CD1c-positive myeloid dendritic cell (primary cell): ENCODE measurements at regions not wholly inside any gene's neighbourhood (a gene's known extent, or its start where the extent isn't known, plus 50 kb on each side); places are given as distances from the start of the nearest gene placed in this dataset.
A peak's percentile ranks its signal among the peaks of the same experiment; 100 is the strongest.
"Not testable (repeated sequence)": the region's sequence is repeated elsewhere in the genome, so short reads cannot be mapped to it uniquely, and the experiment has no call there.

Source experiments
- DNase-seq: peaks from one replicate; pipeline ENCODE4 v3.0.0-alpha.2; 2016; ENCODE audit errors: extremely low spot score

DNA sequence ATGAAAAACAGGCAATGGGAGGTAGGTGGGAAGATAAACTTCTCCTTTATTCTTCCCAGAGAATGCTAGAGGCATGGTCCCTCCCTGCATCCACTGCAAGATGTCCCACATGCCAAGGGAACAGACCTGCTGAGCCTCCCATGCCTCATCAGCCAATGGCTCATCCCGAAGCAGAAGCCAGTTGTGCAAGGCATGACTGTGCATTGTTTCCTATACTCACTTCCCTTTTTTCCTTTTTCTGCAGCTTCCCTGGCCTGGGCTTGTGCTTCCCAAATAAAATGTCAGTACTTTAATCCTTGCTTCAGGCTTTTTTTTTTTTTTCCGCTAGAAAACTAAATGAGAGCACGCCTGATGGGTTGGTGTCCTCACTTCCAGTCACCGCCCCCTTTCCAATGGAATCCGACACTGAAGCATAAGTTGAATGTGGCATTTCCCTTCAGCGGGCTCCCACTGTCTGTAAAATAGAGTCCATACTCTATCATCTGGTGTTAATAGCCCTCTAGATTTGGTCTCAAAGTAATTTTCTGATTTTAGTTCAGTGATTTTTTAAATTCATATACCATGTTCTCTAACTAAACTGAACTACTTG, 239.0 kb upstream of the JADE1 start:
- peak; percentile 90 for DNase-seq

DNA sequence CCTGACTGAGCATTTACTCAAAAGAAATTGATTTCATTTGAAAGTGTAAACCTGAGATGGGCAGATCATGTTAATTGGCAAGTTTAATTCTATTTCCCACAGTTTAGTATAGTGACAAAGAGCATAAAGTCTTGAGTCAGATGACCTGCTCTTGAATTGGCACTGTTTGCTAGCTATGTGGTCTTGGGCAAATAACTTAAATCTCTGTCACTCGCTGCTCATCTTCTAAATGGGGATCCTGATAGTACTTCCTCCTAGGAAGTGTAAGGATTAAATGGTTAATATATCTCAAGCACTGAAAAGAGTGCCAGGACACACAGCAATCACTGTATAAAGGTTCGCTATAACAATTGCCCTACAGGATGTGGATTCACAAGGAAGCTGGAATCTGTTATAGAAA, 242.8 kb upstream of the JADE1 start:
- no peak for DNase-seq

DNA sequence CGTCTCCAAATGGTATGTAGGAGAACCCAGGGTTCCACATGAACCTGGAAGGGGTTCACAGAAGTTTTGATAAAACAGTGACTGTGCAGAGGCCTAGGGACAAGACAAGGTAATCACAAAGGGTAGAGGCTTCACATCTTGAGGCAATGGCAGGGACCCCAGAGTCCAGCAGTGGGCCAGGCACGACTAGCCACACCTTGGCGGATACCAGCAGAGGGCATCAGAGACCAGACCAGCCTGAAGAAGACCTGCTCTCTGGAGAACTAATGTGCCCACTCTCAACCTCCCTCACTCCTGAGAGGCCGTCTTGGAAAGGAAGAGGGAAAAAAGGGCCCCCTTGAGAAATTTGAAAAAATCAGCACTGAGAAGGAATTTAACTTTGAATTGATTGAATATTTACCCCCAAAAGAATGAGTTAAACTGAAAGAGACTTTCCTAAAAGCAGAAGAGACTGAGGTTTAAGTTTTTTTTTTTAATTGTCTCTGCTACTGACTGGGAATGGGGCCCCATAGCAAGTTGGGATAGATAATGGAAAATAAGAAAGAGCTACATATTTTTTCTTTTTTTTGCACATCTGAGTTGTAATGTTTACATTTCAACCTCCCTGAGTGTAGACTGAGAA, 243.8 kb upstream of the JADE1 start:
- DNase-seq: no peak

DNA sequence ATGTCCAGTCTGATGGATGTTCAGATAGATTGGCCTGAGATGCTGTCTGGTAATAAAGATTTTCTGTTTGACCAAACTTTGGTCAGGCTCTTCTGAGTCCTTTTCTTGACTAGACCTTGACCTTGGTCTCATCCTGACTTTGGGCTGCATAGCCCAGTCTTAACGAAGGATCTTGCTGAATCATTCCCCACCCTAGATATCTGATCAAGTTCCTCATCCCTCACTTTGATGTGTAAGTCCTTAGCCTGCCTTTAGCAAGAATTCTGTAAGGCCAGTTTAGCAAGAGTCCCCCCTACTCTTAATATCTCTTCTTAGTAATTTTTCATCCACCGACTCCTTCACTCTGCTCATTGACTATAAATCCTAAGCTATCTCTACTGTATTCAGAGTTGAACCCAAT, 244.4 kb upstream of the JADE1 start:
- DNase-seq: no peak

DNA sequence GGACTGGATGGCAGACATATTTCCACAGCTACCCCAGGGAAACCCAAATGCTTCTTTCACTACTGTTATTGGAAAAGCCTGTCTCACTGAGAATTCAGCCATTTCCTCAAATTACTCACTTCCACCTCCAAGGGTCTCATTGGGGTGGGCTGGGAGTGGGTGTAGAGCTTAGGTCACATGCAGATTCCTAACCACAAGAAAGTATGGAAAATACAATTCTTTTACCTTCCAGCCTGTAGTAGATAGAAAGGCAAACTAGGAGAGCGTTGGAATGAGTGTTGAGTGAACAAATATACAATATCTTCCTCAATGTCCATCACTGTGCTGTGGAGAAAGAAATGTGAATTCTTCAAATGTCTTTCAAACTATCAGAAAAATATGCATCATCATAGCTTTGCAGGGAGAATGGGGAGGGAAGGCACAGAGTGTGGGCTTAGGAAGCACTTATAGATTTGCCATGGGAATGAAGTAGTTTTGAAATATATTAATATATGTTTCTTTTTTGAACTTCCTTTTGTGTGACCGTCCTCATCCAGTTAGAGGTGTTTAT, 245.3 kb upstream of the JADE1 start:
- DNase-seq: peak; percentile 46

DNA sequence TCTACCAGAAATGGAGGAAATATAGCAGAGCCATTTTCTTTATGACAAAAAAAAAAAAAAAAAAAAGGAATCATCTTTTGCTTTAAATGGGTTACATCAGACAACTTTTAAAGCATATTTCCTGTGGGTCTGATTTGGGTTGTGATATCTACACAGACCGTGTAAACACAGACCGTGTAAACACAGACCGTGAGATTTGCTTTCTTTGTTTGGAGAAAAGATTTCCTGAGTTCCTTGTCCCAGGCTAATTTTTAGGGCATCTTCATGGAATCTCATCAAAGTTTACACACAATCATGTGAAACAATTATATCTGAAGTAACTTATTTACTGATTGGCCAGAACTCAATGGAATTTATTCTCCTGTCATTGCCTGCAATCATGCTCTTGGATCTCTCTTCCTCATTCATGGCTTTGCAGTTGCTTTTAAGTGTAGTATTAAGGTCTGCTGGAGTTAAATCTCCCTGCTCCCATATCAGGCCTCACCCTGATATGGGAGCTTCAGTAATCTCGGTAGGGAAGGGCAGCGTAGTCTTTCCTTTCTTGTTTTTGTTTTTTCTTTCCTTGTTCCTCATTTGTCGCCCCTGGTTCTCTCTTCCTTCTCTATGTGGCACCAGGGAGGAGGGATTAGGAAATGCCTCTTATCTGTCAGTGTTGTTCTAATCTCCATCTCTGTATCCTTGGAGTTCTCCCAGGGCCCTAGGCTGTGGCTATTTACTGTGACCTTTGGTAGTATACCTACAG, 248.6 kb upstream of the JADE1 start:
- DNase-seq: peak; percentile 40

DNA sequence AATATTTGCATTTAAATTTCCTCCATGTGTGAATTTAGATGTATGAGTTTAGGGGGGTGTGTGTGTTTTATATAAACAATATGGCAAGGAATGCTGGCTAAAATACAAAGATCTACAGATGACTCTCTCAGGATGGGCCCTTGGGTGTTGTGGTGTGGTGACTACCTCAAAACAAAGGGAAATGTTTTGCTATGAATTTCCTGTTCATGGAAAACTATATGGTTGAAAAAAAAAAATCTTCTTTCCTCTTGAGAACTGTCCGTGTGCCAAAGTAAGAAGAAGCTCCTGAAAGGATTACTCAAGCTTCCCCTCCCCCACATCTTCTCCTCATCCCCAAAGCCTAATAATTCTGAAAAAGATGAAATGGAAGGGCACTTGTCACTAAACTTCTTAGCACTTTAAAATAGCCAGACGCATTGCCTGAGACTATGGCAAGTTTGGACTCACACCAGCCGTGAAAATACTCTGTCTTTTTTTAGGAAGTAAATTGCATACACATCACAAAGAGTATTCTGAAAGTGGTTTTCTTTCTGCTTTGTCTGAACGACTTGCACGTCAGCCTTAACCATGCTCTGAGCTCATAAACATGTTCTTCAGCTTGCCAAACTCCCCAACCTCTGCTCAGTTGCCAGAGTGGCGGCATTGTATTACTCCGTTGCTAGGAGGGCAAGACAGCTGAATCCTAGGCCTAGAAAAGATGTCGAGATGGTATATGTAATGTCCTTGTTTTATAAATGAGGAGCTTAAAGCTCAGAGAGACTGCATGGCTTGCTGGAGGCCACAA, 250.4 kb upstream of the JADE1 start:
- peak; percentile 42 for DNase-seq

DNA sequence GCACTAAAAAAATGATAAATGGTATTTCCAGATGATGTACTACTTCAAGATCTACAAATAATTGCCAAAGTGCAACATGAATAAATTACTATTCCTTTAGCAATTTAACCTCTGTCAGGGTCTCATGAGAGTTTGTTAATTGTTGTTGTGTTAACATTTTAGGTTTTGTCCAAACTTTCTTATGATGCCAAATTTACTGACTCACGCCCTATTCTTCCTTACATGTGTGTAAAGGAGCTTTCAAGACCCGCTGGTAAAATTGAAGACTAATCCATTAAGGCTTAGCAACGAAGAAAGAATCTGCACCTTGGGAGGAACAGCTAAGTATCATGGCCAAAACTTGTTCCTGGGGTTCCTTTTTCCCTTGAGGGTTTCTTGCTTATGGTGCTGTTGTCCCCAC, 252.7 kb upstream of the JADE1 start:
- no peak for DNase-seq

DNA sequence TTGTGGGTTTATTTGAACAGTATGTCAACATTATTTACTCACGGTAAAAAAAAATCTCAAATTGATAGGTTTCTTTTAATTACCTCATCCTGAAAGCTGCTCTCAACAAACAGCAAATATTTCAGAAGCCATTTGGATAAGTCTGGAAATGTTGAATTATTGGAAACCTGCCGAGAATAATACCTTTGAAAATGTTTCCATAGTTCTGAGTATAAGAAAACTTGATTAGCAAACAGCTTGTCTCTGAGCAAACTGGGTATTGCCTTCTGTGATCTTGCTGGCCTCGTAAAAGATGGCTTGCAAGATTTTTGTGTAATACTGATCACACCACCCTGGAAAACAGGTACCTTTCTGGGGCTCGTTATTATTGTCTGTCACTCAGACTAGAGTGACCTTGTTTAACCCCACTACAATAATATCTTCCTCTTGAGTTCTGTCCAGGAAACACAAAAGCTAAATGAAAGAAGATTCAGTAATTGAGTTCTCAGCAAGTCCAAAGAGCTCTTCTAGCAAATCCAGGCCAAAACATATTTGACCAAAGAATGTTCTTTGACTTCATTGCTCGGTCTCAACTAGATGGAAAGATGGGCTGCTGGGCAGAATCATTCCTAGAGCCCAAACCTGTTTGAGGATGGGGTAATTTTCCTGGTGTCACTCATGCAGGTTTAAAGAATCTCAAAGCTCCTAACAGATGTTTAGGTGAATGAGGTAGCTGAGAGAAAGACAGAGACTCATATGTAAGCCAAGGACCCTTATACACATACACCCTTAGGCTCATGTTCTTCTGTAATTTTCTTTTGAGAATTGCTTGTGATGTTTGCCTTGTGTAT, 255.6 kb upstream of the JADE1 start:
- no peak for DNase-seq

DNA sequence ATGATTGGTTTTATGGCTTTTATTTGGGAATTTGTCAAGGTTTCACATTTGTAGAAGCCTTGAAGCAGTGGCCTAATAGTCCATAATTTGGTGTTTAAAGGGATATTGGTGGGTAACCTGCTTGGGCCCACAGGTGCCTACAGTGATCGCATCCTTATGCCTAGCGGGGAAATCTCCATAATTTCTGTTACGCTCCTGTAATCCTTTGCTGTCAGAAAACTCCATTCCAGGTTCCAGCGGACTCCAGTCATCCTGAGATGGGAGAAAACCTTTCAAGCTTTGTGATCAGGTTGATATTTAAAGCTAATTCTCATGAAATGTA, 257.0 kb upstream of the JADE1 start:
- DNase-seq: no peak

DNA sequence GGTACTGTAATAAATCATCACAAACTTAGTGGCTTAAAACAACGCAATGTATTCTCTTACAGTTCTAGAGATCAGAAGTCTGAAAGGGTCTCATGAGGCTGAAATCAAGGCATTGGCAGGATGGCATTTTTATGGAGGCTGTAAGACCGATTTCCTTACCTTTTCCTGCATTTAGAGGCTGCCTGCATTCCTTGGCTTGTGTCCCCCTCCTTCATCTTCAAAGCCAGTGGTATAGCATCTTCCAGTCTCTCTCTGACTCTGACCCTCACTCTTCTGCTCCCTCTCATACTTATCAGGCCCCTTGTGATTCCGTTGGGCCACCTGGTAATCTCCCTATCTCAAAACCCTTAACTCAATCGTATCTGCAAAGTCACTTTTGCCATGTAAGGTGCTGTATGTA, 258.2 kb upstream of the JADE1 start:
- DNase-seq: no peak

DNA sequence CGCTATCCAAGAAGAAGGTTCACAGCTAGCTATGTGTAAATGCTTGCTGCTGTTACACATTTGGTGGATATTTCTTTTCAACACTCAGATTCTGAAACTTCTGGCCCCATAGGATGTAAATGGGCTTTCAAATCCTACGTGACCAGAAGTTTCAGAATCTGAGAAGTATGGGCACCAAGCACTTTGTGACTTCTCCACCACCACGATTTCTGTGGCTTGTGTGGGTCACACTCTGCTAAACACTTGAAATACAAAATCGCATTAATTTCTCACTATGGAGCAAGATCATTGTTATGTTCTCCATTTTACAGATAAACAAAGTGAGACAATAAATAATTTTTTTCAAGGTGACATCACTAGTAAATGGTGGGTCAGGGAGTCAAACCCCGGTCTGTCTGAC, 259.4 kb upstream of the JADE1 start:
- no peak for DNase-seq

DNA sequence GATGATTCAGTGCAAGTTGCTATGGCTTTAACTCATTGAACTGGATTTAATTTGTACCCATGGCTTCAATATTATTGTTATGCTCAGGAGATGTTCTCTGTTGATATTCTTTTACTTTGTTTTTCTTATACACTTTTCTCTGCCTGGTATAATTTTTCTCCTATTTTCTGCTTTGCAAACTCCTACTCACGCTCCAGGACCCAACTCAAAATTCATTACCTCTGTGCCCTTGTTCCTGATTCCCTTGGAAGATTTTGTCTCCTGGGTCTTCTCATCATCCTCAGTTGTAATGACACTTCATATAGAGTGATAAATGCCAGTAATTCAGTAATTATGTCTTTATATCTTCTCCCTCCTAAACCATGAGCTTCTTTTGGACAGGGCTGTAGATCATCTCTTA, 259.9 kb upstream of the JADE1 start:
- DNase-seq: no peak

DNA sequence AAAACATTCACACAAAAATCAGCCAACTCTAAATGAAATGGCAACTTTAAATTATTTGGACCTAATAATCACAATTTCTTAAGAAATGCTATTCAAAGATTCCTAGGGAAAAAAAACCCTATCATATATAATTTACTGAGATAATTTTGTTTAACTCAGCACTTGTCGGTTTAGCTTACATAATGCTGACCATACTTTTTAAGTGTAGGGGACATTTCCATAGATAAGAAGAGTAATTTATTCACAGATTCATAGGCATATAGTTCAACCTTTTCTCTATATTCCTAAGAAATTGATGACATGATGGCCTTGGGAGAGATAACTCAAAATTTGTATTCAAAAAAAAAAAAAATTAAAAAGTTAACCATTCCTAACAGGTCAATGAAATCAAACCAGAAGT, 260.8 kb upstream of the PGRMC2 start:
- DNase-seq: no peak

DNA sequence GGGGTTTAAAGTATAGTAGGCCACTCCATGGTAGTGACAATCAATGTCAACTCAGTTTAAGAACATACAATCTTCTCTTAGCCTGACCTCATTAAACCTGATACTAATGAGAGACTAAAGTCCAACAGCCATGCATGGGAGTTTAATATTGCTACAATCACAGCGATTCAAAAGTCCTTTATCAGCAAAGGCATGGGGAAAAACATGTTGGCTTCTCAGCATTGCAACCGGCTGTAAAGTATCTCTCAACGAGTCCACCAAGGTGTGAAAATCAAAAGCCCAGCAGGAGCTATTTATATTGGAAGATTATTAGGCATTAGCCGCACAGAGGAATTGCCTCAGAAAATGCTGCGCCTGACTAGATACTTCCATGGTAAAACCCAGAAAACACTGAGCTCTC, 256.7 kb upstream of the PGRMC2 start:
- DNase-seq: no peak

DNA sequence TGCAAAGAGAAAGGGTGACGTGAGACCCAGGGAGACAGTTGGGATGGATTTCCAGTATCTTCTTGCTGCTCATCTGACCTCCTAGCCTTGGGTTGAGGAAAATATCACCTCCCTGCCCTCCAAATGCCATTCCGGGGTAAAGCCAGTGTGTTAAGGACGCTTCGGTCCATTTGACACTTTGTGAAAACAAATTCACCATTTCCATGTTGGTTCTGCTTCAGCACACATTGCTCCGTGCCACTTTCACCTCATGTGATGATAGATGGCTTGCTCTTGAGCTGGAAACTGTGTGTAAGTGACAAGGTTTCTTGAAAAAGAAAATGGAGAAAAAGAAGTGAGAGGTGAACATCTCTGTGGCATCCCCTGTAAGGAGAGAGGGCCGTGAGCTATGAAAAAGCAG, 256.1 kb upstream of the PGRMC2 start:
- DNase-seq: no peak

DNA sequence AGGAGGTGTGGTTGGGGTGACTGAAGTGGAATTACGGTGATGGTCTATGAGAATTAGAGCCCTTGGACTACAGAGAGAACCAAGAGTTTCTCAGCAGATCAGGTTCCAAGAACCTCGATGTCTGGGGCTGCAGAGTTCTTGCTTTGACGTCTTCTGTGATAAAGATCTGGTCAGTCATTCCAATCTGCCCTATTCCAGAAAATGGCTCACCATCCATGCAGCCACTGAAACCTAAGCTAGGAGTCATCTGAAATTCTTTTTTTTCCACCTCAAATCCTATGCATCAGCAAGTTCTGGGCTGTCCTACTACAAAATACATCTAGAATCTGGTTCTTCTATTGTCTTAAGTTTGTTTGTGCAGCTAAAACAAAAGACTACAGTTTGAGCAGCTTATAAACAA, 254.4 kb upstream of the PGRMC2 start:
- DNase-seq: no peak

DNA sequence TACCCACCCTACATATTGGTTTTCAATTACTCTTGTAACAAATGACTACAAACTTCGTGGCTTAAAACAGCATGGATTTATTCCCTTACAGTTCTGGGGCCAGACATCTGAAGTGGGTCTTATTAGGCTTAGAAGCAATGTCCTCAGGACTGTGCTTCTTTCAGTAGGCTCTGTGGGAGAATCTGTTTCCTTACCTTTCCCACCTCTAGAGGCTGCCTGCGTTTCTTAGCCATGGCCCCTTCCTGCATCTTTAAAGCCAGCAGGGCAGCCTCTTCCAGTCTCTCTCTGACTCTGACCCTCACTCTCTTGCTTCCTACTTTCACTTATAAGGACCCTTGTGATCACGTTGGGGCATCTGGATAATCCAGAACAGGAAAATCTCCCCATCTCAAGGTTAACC, 252.5 kb upstream of the PGRMC2 start:
- DNase-seq: no peak

DNA sequence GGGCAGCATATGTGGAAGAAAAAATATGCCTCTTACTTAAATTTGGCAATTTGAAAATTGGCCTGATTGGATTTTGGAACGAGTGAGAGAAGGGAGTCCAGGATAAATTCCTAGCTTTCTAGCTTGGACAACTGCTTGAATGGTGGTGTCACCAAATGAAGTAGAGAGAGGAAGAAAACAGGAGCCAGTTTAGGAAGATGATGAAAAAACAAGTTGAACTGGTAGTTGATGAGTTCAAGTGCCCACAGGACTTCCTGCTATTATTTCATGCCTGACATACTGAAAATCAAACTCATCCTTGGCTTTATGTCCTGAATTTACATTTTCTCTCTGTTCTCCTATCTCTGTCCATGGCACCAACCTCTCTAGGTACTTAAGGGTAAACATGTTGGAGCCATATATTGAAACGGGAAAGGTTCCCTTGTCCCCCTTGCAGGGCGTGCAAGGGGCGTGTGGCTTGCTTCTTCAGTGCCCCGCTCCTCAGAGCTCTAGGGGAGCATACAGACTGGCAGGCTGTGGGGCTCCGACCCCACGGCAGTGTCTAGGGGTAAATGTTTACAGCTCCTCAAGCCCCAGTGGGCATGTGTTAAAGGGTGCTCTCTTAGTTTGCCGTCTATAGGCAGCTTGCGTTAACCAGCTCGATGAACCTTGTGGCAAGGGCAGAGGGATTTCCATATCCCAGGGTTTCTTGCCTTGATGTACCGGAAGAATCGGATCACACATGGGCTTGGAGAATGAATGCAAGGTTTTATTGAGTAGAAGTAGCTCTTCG, 250.7 kb upstream of the PGRMC2 start:
- no peak for DNase-seq

DNA sequence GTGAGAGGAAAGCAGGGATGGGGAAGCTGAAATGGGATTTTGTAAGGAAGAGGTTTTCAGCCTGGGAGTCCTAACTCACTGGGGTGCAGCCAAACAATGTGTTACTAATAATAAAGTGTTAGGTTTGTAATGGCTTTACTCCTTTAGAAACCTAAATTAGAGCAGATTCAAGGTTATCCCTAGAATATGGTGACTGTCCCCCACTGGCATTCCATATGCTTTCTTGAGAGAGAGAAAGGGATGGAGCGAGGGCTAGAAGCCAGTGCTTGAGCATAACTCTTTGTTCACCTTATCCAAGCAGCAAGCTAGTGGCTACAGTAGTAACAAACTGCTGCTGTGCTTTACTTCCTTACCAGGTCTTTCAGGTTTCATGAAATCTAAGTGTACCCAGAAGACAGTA, 249.1 kb upstream of the PGRMC2 start:
- no peak for DNase-seq

DNA sequence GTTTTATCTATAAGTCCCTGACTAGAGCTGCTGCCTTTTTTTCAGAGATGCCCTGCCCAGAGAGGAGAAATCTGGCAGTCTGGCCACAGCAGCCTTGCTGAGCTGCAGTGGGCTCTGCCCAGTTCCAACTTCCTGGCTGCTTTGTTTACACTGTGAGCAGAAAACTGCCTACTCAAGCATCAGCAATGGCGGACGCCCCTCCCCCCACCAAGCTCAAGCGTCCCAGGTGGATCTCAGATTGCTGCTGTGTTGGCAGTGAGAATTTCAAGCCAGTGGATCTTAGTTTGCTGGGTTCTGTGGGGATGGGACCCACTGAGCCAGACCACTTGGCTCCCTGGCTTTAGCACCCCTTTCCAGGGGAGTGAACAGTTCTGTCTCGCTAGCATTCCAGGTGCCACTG, 247.9 kb upstream of the PGRMC2 start:
- DNase-seq: not testable (repeated sequence)
